Right atrium auricular region (tissue), 2 donors: ENCODE measurements at regions not wholly inside any gene's neighbourhood (a gene's known extent, or its start where the extent isn't known, plus 50 kb on each side); places are given as distances from the start of the nearest gene placed in this dataset.
"Not testable (repeated sequence)": the region's sequence is repeated elsewhere in the genome, so short reads cannot be mapped to it uniquely, and the experiment has no call there.

ENCODE experiments used
- DNase-seq: peaks from one replicate; pipeline ENCODE4 v3.0.0-alpha.2; 2019; ENCODE audit warnings: low spot score
- H3K27ac ChIP-seq, 2 donors: fragments of 200-600 bp; sonication (generic); 1 replicate in 1 of 2; 2 replicates in 1 of 2; pipeline ENCODE4 v1.5.1; 2016 to 2019
- H3K27me3 ChIP-seq, 2 donors: fragments of 200-600 bp; sonication (generic); one replicate each; pipeline versions ENCODE4 v1.5.1 to v1.6.0; 2017 to 2019
- H3K36me3 ChIP-seq: fragments of 200-600 bp; sonication (generic); one replicate; pipeline ENCODE4 v1.5.1; 2016
- H3K4me1 ChIP-seq, 2 donors: fragments of 200-600 bp; sonication (generic); one replicate each; pipeline versions ENCODE4 v1.5.1 to v1.6.0; 2017 to 2019
- H3K4me3 ChIP-seq, 2 donors: fragments of 200-600 bp; sonication (generic); 1 replicate in 1 of 2; 2 replicates in 1 of 2; pipeline ENCODE4 v1.5.1; 2017 to 2019; ENCODE audit warnings: mild to moderate bottlenecking in 1 of 2, moderate library complexity in 1 of 2
- H3K9me3 ChIP-seq, 2 donors: fragments of 200-600 bp; sonication (generic); one replicate each; pipeline ENCODE4 v1.5.1; 2019
- TF ChIP-seq, protein P1 (sequence below), 2 donors: fragments of 200-600 bp; sonication (generic); IDR thresholded peaks; one replicate each; pipeline ENCODE4 v1.5.1; 2019; ENCODE audit warnings: antibody characterized with exemption in 2 of 2

GRCh38 chrX:140432346-140433175 is 72.3 kb downstream of the SOX3 start:
- Histone ChIP-seq H3K4me3 (no peak overlapping the region), H3K4me1 (peaks cover 0 to 5% of the 10 kb centered on the region in 2 donors), H3K9me3 (no peaks in the 10 kb centered on the region), H3K27me3 (no peaks in the 10 kb centered on the region), H3K27ac (no peak overlapping the region), H3K36me3 (no peaks in the 10 kb centered on the region)
- no peak for DNase-seq
- TF ChIP-seq, protein P1, sequence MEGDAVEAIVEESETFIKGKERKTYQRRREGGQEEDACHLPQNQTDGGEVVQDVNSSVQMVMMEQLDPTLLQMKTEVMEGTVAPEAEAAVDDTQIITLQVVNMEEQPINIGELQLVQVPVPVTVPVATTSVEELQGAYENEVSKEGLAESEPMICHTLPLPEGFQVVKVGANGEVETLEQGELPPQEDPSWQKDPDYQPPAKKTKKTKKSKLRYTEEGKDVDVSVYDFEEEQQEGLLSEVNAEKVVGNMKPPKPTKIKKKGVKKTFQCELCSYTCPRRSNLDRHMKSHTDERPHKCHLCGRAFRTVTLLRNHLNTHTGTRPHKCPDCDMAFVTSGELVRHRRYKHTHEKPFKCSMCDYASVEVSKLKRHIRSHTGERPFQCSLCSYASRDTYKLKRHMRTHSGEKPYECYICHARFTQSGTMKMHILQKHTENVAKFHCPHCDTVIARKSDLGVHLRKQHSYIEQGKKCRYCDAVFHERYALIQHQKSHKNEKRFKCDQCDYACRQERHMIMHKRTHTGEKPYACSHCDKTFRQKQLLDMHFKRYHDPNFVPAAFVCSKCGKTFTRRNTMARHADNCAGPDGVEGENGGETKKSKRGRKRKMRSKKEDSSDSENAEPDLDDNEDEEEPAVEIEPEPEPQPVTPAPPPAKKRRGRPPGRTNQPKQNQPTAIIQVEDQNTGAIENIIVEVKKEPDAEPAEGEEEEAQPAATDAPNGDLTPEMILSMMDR (IDR thresholded peaks at IDR 0.05) = no peak

DNA sequence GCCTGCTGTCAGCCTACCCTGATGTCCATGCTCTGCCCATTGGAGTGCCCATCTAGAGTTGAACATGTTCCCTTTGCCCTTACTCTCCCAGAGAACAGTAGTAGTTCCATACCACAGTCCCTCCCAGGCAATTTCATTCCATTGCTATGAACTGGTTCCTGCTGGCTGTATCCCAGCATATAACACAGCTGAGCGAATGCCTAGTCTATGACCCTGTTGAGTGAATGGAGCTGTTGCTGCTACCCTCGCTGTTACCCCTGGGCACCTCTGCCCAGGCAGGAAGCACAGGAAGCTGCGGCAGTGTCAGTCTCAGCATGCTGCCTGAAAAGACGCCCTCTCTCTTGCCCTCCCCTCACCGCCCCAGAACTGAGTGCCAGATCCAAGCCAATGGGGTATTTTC is 73.3 kb downstream of the SOX3 start:
- Histone ChIP-seq H3K36me3 (no peaks in the 10 kb centered on the region), H3K4me1 (peaks cover 0 to 5% of the 10 kb centered on the region in 2 donors), H3K9me3 (no peaks in the 10 kb centered on the region), H3K4me3 (no peak overlapping the region), H3K27ac (no peak overlapping the region), H3K27me3 (no peaks in the 10 kb centered on the region)
- no peak for DNase-seq
- TF ChIP-seq, protein P1 (IDR thresholded peaks at IDR 0.05) = no peak

DNA sequence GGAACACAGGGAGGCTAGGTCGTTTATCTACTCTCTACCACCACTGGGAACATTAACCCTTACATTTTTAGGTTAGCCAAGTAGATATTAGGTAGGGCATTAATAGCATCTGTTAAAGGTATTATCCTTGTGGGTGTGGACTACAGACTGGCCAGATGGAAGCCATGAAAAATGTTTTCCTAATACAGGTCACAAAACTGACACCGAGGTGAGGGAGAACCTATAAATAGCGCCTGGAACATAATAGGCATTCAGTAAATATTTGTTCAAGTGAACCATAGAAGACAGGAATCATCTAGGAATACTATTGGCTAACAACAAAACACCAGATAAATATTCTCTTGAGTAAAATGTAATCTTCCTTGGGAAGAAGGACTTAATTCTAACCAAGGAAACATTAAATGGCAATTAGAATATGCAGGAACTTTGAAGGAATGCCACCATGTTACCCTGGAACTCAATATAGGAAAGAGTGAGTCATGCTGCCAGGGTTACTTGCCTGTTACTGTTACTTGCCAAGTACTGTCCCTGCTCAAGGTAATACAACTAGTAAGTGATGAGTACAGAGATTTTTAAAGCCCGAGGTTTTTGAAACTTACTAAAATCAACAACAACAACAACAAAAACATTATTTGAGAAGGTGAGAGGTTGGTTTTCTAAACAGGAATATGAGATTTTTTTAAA is 79.0 kb downstream of the SOX3 start:
- H3K9me3 ChIP-seq = peaks cover 0 to 5% of the 10 kb centered on the region in 2 donors
- no peaks in the 10 kb centered on the region for H3K36me3 ChIP-seq
- DNase-seq = no peak
- no peak overlapping the region for H3K27ac ChIP-seq
- H3K4me3 ChIP-seq = no peak overlapping the region
- no peaks in the 10 kb centered on the region for H3K27me3 ChIP-seq
- H3K4me1 ChIP-seq = no peaks in the 10 kb centered on the region
- TF ChIP-seq, protein P1 (IDR thresholded peaks at IDR 0.05) = no peak

GRCh38 chrX:140422501-140422900 is 82.4 kb downstream of the SOX3 start:
- Histone ChIP-seq H3K9me3 (peaks cover 0 to 5% of the 10 kb centered on the region in 2 donors), H3K4me3 (no peak overlapping the region), H3K27ac (no peak overlapping the region), H3K36me3 (no peaks in the 10 kb centered on the region), H3K4me1 (no peaks in the 10 kb centered on the region), H3K27me3 (no peaks in the 10 kb centered on the region)
- DNase-seq = no peak
- TF ChIP-seq, protein P1 (IDR thresholded peaks at IDR 0.05) = no peak

GRCh38 chrX:140402131-140402530 is 102.7 kb downstream of the SOX3 start:
- H3K9me3 ChIP-seq = peaks cover 0 to 33% of the 10 kb centered on the region in 2 donors

DNA sequence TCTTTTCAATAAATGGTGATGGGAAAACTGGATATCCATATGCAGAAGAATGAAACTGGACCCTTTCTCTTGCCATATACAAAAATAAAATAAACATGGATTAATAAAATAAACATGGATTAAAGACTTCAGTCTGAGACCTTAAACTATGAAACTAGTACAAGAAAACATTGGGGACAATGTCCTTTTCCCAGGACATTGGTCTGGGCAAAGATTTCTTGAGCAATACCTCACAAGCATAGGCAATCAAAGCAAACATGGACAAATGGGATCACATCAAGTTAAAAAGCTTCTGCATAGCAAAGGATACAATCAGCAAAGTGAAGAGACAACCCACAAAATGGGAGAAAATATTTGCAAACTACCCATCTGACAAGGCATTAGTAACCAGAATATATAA is 108.5 kb downstream of the SOX3 start:
- not testable (repeated sequence) for H3K27ac ChIP-seq, DNase-seq, H3K36me3 ChIP-seq, H3K9me3 ChIP-seq, H3K27me3 ChIP-seq, H3K4me1 ChIP-seq, H3K4me3 ChIP-seq

More at GRCh38 chrX:140402131-140402530, 102.7 kb downstream of the SOX3 start:
- not testable (repeated sequence) for H3K4me1 ChIP-seq, H3K36me3 ChIP-seq, H3K27me3 ChIP-seq, H3K4me3 ChIP-seq, H3K27ac ChIP-seq, DNase-seq
